Uterus (tissue), 2 donors: ENCODE measurements at regions not wholly inside any gene's neighbourhood (a gene's known extent, or its start where the extent isn't known, plus 50 kb on each side); places are given as distances from the start of the nearest gene placed in this dataset.

Experiments
- CTCF ChIP-seq, 4 experiments: fragments of 200-600 bp in 2 of 4; fragments of 450-650 bp in 2 of 4; sonication (generic) in 2 of 4; IDR thresholded peaks; one replicate each; pipeline ENCODE4 v1.5.1; 2016 to 2019; ENCODE audit warnings: antibody characterized with exemption in 4 of 4, mild to moderate bottlenecking in 2 of 4, moderate library complexity in 1 of 4
- POLR2A ChIP-seq, 2 donors: fragments of 450-650 bp; IDR thresholded peaks; one replicate each; pipeline ENCODE4 v1.6.1; 2016; ENCODE audit warnings: antibody characterized with exemption in 2 of 2, mild to moderate bottlenecking in 1 of 2, moderate library complexity in 1 of 2

GRCh38 chr2:133972297-133972696, 281.6 kb upstream of the MGAT5 start:
- no peak for TF ChIP-seq CTCF (IDR thresholded peaks at IDR 0.05)
- TF ChIP-seq POLR2A (IDR thresholded peaks at IDR 0.05) = no peak
